HG03108 (cell line): ENCODE measurements at regions not wholly inside any gene's neighbourhood (a gene's known extent, or its start where the extent isn't known, plus 50 kb on each side); places are given as distances from the start of the nearest gene placed in this dataset.

Experiments used
- ATAC-seq: cut with Tn5 transposase; IDR thresholded peaks from one replicate; pipeline ENCODE4 v1.9.1; 2021; ENCODE audit warnings: moderate library complexity; ENCODE audit not compliant: unreplicated experiment

GRCh38 chr2:122469147-122469546, 713.7 kb downstream of the TSN start:
- ATAC-seq = no peak

GRCh38 chr2:122471753-122472152, 716.3 kb downstream of the TSN start:
- ATAC-seq = no peak

GRCh38 chr2:122478117-122478516, 722.7 kb downstream of the TSN start:
- ATAC-seq = no peak

GRCh38 chr2:122478771-122479170, 723.3 kb downstream of the TSN start:
- no peak for ATAC-seq

- ATAC-seq = no peak
Observed at GRCh38 chr2:122480501-122481243, 725.2 kb downstream of the TSN start.

- ATAC-seq = no peak
Observed at GRCh38 chr2:122481244-122481622, 725.8 kb downstream of the TSN start.

- no peak for ATAC-seq
Observed at GRCh38 chr2:122481717-122482116, 726.3 kb downstream of the TSN start.

- no peak for ATAC-seq
Observed at GRCh38 chr2:122486086-122486485, 730.6 kb downstream of the TSN start.

GRCh38 chr2:122486705-122487415, 731.4 kb downstream of the TSN start:
- ATAC-seq = no peak

GRCh38 chr2:122491011-122491410, 735.6 kb downstream of the TSN start:
- no peak for ATAC-seq

GRCh38 chr2:122500316-122501105, 745.1 kb downstream of the TSN start:
- no peak for ATAC-seq

GRCh38 chr2:122506620-122507019, 751.2 kb downstream of the TSN start:
- no peak for ATAC-seq

GRCh38 chr2:122507261-122507660, 751.8 kb downstream of the TSN start:
- no peak for ATAC-seq

GRCh38 chr2:122512091-122512490, 756.6 kb downstream of the TSN start:
- no peak for ATAC-seq

- ATAC-seq = no peak
Observed at GRCh38 chr2:122514451-122514996, 759.1 kb downstream of the TSN start.

GRCh38 chr2:122515731-122516290, 760.4 kb downstream of the TSN start:
- ATAC-seq = no peak

- ATAC-seq = no peak
Observed at GRCh38 chr2:122516775-122517174, 761.3 kb downstream of the TSN start.

GRCh38 chr2:122519366-122519765, 763.9 kb downstream of the TSN start:
- no peak for ATAC-seq

- ATAC-seq = no peak
Observed at GRCh38 chr2:122519821-122520611, 764.6 kb downstream of the TSN start.

GRCh38 chr2:122523143-122523542, 767.7 kb downstream of the TSN start:
- ATAC-seq = no peak
